ENCODE measurements at regions not wholly inside any gene's neighbourhood (a gene's known extent, or its start where the extent isn't known, plus 50 kb on each side); places are given as distances from the start of the nearest gene placed in this dataset.

DNA sequence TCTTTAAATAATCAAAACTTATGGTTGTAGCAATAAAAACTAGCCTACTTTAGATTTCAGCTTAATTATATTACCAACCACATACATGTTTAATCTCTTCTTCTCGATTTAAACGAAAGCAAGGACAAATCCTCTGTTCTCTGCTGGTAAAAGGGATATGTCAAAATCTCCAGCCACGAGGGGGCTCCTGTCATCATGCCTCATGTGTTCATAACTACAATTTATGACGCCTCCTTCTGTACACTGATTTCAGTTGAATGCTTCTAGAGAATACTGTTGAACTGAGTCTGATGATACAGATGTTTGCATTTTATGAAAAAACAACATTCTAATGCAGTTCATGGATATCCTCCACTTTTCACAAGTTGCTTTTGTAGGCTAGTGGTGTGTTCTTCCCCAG lies 220.0 kb upstream of the DPP6 start:
- TF ChIP-seq POLR2A (IDR thresholded peaks at IDR 0.05) = no peak
- no peak for TF ChIP-seq CTCF (IDR thresholded peaks at IDR 0.05 in 8 of 11, conservative IDR thresholded peaks at IDR 0.05 in 3 of 11)
- TF ChIP-seq POLR2AphosphoS5 (IDR thresholded peaks at IDR 0.05) = no peak

Data from spleen (tissue), 7 donors.